SW480 (cell line): ENCODE measurements at regions not wholly inside any gene's neighbourhood (a gene's known extent, or its start where the extent isn't known, plus 50 kb on each side); places are given as distances from the start of the nearest gene placed in this dataset.
"Not testable (repeated sequence)": the region's sequence is repeated elsewhere in the genome, so short reads cannot be mapped to it uniquely, and the experiment has no call there.

Source experiments
- DNase-seq: peaks from one replicate; pipeline ENCODE4 v3.0.0-alpha.2; 2016; ENCODE audit warnings: low spot score

- no peak for DNase-seq
These were observed 111.6 kb upstream of the SATB2 start for GRCh38 chr2:199569336-199569735.

- no peak for DNase-seq
These were observed 100.4 kb upstream of the SATB2 start for GRCh38 chr2:199558156-199558555.

- DNase-seq, result no peak
These were observed 99.0 kb upstream of the SATB2 start for GRCh38 chr2:199556527-199557285.

GRCh38 chr2:199554026-199554425, 96.3 kb upstream of the SATB2 start:
- no peak for DNase-seq

- DNase-seq, result no peak
These were observed 94.4 kb upstream of the SATB2 start for GRCh38 chr2:199552141-199552540.

- DNase-seq, result no peak
These were observed 86.0 kb upstream of the SATB2 start for GRCh38 chr2:199543606-199544172.

GRCh38 chr2:199535445-199536177, 77.9 kb upstream of the SATB2 start:
- DNase-seq, result no peak

GRCh38 chr2:199533873-199534272, 76.1 kb upstream of the SATB2 start:
- DNase-seq, result not testable (repeated sequence)

- DNase-seq, result no peak
These were observed 69.3 kb upstream of the SATB2 start for GRCh38 chr2:199527071-199527470.

- DNase-seq, result no peak
These were observed 67.2 kb upstream of the SATB2 start for GRCh38 chr2:199524689-199525574.

- DNase-seq, result no peak
These were observed 51.7 kb upstream of the SATB2 start for GRCh38 chr2:199509403-199509802.
